ENCODE measurements at regions not wholly inside any gene's neighbourhood (a gene's known extent, or its start where the extent isn't known, plus 50 kb on each side); places are given as distances from the start of the nearest gene placed in this dataset.
"Not testable (repeated sequence)": the region's sequence is repeated elsewhere in the genome, so short reads cannot be mapped to it uniquely, and the experiment has no call there.

DNA sequence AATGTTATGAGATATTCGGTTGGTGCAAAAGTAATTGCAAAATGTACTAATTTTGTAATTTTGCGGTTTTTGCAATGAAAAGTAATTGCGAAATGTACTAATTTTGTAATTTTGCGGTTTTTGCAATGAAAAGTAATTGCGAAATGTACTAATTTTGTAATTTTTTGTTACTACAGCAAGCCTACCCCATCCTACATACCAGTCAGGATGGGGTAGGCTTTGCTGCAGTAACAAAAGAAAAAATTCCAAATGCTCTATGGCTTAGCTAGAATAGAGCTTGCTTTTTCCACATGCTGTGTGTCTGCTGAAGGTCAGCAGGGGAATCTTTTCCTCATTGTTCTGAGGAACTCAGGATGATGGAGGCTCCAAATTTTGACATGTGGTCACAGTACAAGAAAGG is 83.3 kb upstream of the GPRC5B start:
- TF ChIP-seq, protein P1, sequence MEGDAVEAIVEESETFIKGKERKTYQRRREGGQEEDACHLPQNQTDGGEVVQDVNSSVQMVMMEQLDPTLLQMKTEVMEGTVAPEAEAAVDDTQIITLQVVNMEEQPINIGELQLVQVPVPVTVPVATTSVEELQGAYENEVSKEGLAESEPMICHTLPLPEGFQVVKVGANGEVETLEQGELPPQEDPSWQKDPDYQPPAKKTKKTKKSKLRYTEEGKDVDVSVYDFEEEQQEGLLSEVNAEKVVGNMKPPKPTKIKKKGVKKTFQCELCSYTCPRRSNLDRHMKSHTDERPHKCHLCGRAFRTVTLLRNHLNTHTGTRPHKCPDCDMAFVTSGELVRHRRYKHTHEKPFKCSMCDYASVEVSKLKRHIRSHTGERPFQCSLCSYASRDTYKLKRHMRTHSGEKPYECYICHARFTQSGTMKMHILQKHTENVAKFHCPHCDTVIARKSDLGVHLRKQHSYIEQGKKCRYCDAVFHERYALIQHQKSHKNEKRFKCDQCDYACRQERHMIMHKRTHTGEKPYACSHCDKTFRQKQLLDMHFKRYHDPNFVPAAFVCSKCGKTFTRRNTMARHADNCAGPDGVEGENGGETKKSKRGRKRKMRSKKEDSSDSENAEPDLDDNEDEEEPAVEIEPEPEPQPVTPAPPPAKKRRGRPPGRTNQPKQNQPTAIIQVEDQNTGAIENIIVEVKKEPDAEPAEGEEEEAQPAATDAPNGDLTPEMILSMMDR (IDR thresholded peaks at IDR 0.05; ENCODE audit: low read depth, low read length): no peak
- DNase-seq (ENCODE audit: low read depth, low spot score): no peak
- no peaks in the 10 kb centered on the region for H3K9me3 ChIP-seq (ENCODE audit: control insufficient read depth, insufficient read depth, low read length)
- CTCF ChIA-PET: no interaction called here
- H3K27me3 ChIP-seq (ENCODE audit: control insufficient read depth, insufficient read depth, low read length): no peaks in the 10 kb centered on the region
- no peak overlapping the region for H3K27ac ChIP-seq (ENCODE audit: low read depth, low read length)
- POLR2A ChIA-PET: no interaction called here
- H3K4me3 ChIP-seq (ENCODE audit: low read depth, low read length): no peak overlapping the region

DNA sequence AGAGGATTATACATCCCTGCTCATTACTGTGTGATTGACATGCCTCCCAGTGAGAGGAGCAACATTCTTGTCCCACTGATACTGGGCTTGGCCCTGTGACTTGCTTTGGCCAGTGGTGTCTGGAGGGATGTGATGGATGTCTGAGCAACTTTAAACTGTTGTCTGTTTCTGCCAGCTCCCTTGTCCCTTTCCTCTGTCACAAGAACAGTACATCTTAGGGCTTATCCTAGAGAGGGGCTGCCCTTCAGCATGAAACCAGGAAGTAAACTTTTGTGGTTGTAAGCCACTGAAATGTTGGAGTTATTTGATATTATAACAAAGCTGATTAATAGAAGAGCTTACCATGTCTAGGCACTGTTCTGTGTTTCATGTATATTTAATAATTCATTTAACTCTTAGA is 82.9 kb upstream of the GPRC5B start:
- ChIA-PET CTCF (no interaction called here), POLR2A (no interaction called here)
- H3K9me3 ChIP-seq (ENCODE audit: control insufficient read depth, insufficient read depth, low read length): no peaks in the 10 kb centered on the region

GRCh38 chr16:19963301-19963700 is 78.7 kb upstream of the GPRC5B start:
- H3K27me3 ChIP-seq (ENCODE audit: control insufficient read depth, insufficient read depth, low read length): no peaks in the 10 kb centered on the region
- H3K4me3 ChIP-seq (ENCODE audit: low read depth, low read length): no peak overlapping the region
- ChIA-PET CTCF (no interaction called here), POLR2A (no interaction called here)
- TF ChIP-seq, protein P1 (IDR thresholded peaks at IDR 0.05; ENCODE audit: low read depth, low read length): no peak
- no peak overlapping the region for H3K27ac ChIP-seq (ENCODE audit: low read depth, low read length)
- DNase-seq (ENCODE audit: low read depth, low spot score): no peak
- no peaks in the 10 kb centered on the region for H3K9me3 ChIP-seq (ENCODE audit: control insufficient read depth, insufficient read depth, low read length)

More for the DNA sequence above, 82.9 kb upstream of the GPRC5B start:
- Histone ChIP-seq H3K27me3 (ENCODE audit: control insufficient read depth, insufficient read depth, low read length) (no peaks in the 10 kb centered on the region), H3K4me3 (ENCODE audit: low read depth, low read length) (no peak overlapping the region), H3K27ac (ENCODE audit: low read depth, low read length) (no peak overlapping the region)
- TF ChIP-seq, protein P1 (IDR thresholded peaks at IDR 0.05; ENCODE audit: low read depth, low read length): no peak
- DNase-seq (ENCODE audit: low read depth, low spot score): no peak

- Histone ChIP-seq H3K9me3 (ENCODE audit: control insufficient read depth, insufficient read depth, low read length) (no peaks in the 10 kb centered on the region), H3K27me3 (ENCODE audit: control insufficient read depth, insufficient read depth, low read length) (no peaks in the 10 kb centered on the region), H3K27ac (ENCODE audit: low read depth, low read length) (no peak overlapping the region), H3K4me3 (ENCODE audit: low read depth, low read length) (no peak overlapping the region)
- ChIA-PET POLR2A (no interaction called here), CTCF (interaction anchor here (1.5 kb wide), 1 partner anchor 52 kb away, joined by 3 read pairs; no protein-coding TSS in a partner anchor)
- TF ChIP-seq, protein P1 (IDR thresholded peaks at IDR 0.05; ENCODE audit: low read depth, low read length): no peak
- no peak for DNase-seq (ENCODE audit: low read depth, low spot score)
Measured at GRCh38 chr16:19960183-19960582, 75.5 kb upstream of the GPRC5B start.

- Histone ChIP-seq H3K27me3 (ENCODE audit: control insufficient read depth, insufficient read depth, low read length) (no peaks in the 10 kb centered on the region), H3K9me3 (ENCODE audit: control insufficient read depth, insufficient read depth, low read length) (no peaks in the 10 kb centered on the region), H3K4me3 (ENCODE audit: low read depth, low read length) (no peak overlapping the region), H3K27ac (ENCODE audit: low read depth, low read length) (no peak overlapping the region)
- CTCF ChIA-PET: interaction anchor here (1.5 kb wide), 1 partner anchor 52 kb away, joined by 3 read pairs; no protein-coding TSS in a partner anchor
- TF ChIP-seq, protein P1 (IDR thresholded peaks at IDR 0.05; ENCODE audit: low read depth, low read length): no peak
- POLR2A ChIA-PET: no interaction called here
- no peak for DNase-seq (ENCODE audit: low read depth, low spot score)
Measured at GRCh38 chr16:19959736-19960135, 75.1 kb upstream of the GPRC5B start.

DNA sequence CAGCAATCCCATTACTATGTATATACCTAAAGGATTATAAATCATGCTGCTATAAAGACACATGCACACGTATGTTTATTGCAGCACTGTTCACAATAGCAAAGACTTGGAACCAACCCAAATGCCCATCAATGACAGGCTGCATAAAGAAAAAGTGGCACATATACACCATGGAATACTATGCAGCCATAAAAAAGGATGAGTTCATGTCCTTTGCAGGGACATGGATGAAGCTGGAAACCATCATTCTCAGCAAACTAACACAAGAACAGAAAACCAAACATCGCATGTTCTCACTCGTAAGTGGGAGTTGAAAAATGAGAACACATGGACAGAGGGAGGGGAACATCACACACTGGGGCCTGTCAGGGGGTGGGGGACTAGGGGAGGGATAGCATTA is 71.2 kb upstream of the GPRC5B start:
- H3K4me3 ChIP-seq (ENCODE audit: low read depth, low read length); H3K9me3 ChIP-seq (ENCODE audit: control insufficient read depth, insufficient read depth, low read length); H3K27ac ChIP-seq (ENCODE audit: low read depth, low read length); H3K27me3 ChIP-seq (ENCODE audit: control insufficient read depth, insufficient read depth, low read length); CTCF ChIA-PET; DNase-seq (ENCODE audit: low read depth, low spot score); POLR2A ChIA-PET: not testable (repeated sequence)

GRCh38 chr16:19955084-19955483 is 70.4 kb upstream of the GPRC5B start:
- CTCF ChIA-PET; H3K4me3 ChIP-seq (ENCODE audit: low read depth, low read length); H3K9me3 ChIP-seq (ENCODE audit: control insufficient read depth, insufficient read depth, low read length); H3K27ac ChIP-seq (ENCODE audit: low read depth, low read length); POLR2A ChIA-PET; DNase-seq (ENCODE audit: low read depth, low spot score); H3K27me3 ChIP-seq (ENCODE audit: control insufficient read depth, insufficient read depth, low read length): not testable (repeated sequence)

All from AG04450 (cell line).